Spleen (tissue), 11 donors: ENCODE measurements at regions not wholly inside any gene's neighbourhood (a gene's known extent, or its start where the extent isn't known, plus 50 kb on each side); places are given as distances from the start of the nearest gene placed in this dataset.

Experiments
- DNase-seq: peaks from one replicate; pipeline ENCODE4 v3.0.0-alpha.2; 2020
- H3K27ac ChIP-seq, 8 donors: fragments of 200-600 bp; sonication (generic) in 7 of 8; 1 replicate in 4 of 8; 2 replicates in 4 of 8; pipeline versions ENCODE4 v1.5.0 to v1.8.0; 2016 to 2021; ENCODE audit warnings: inconsistent platforms in 4 of 8, mild to moderate bottlenecking in 4 of 8, moderate library complexity in 1 of 8
- H3K27me3 ChIP-seq, 7 donors: fragments of 200-600 bp; sonication (generic) in 6 of 7; replicated peaks in 1 of 7; 1 replicate in 4 of 7; 2 replicates in 3 of 7; pipeline versions ENCODE4 v1.5.0 to v1.8.0; 2016 to 2021; ENCODE audit warnings: inconsistent platforms in 3 of 7, mild to moderate bottlenecking in 1 of 7
- H3K36me3 ChIP-seq, 6 donors: fragments of 200-600 bp; sonication (generic) in 5 of 6; 1 replicate in 4 of 6; 2 replicates in 2 of 6; pipeline versions ENCODE4 v1.5.0 to v1.8.0; 2016 to 2021; ENCODE audit warnings: inconsistent platforms in 2 of 6
- H3K4me1 ChIP-seq, 6 donors: fragments of 200-600 bp; sonication (generic) in 5 of 6; 1 replicate in 3 of 6; 2 replicates in 3 of 6; pipeline versions ENCODE4 v1.5.0 to v1.8.0; 2016 to 2021; ENCODE audit warnings: inconsistent platforms in 3 of 6
- H3K4me3 ChIP-seq, 8 donors: fragments of 200-600 bp; sonication (generic) in 7 of 8; 1 replicate in 4 of 8; 2 replicates in 4 of 8; pipeline versions ENCODE4 v1.5.0 to v1.8.0; 2016 to 2021; ENCODE audit warnings: inconsistent platforms in 4 of 8, mild to moderate bottlenecking in 4 of 8, moderate library complexity in 2 of 8
- H3K9me3 ChIP-seq, 8 donors: fragments of 200-600 bp; sonication (generic) in 7 of 8; 1 replicate in 4 of 8; 2 replicates in 4 of 8; pipeline versions ENCODE4 v1.5.0 to v1.8.0; 2016 to 2021; ENCODE audit warnings: inconsistent platforms in 4 of 8
- POLR2A ChIP-seq, 3 donors: fragments of 450-650 bp; IDR thresholded peaks; one replicate each; pipeline ENCODE4 v1.5.1; 2017; ENCODE audit warnings: antibody characterized with exemption in 3 of 3, mild to moderate bottlenecking in 1 of 3
- POLR2AphosphoS5 ChIP-seq, 3 donors: sonication (generic); formaldehyde crosslinking; IDR thresholded peaks; one replicate each; pipeline ENCODE4 v1.5.1; 2017; ENCODE audit warnings: antibody characterized with exemption in 3 of 3
- WGBS, 5 donors: extraction: QIAGEN DNeasy Blood & Tissue Kit in 3 of 5; methylation state at CpG; one replicate each; pipeline versions ENCODE4 v1.1.5 to v1.1.7; 2013 to 2018; 5-methylcytosine and 5-hydroxymethylcytosine counted together
- intact Hi-C: fragments of 100-400 bp; cut with DNase I; formaldehyde crosslinking; loops from one replicate; pipeline ENCODE4 v1.15.0; 2023; ENCODE audit warnings: low total_unique reads
- TF ChIP-seq, protein P1 (sequence below), 11 experiments: fragments of 200-600 bp in 7 of 11; fragments of 450-650 bp in 4 of 11; sonication (generic) in 4 of 11; IDR thresholded peaks in 8 of 11; conservative IDR thresholded peaks in 3 of 11; 1 replicate in 7 of 11; 2 replicates in 4 of 11; pipeline versions ENCODE4 v1.4.0 to v1.8.0; 2016 to 2021; ENCODE audit warnings: antibody characterized with exemption in 11 of 11, inconsistent platforms in 4 of 11, mild to moderate bottlenecking in 1 of 11
- donor health status: healthy with polysubstance abuse.
- donor health status: DM: no; HTN: no; CAD: no; lungs with moderate emphysema.
- donor health status: DM: no; HTN: no; CAD: no.
- donor health status: Bipolar disorder and iron deficiency.
- donor health status: healthy.
- donor health status: DM: no; HTN: no; CAD: no.
- donor health status: DM: yes; HTN: yes; CAD: no.

DNA sequence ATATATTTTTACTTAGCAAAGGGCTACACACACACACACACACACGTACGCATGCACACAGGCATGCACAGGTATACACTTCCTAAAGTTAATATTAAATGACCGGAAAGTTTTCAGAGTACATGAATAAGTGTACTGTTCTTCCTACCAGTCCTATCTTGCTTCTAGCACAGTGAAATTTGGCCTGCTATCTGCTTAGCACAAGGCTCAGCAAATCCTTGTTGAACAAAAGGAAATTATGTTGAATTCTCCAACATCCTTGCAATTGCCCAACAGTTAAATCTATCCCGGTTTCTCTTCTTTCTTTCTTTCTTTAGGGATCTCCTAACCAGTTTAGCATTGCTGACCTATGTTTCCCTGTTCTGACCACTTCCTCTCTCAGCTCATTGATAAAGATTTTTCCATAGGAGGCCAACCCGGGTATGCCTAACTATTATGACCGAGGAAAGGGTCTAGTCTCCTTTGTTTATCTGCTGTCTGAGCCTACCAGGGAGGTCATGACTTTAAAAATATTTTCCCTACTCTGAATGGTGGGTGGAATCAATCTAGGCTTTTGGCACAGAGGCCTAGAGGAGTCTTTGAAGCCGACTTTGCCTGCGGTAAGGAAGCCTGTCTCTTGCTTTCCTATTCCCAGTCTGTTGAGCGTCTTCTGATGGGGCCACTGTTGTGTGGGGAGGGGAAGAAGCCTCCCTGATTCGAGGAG lies 400.7 kb downstream of the HRH4 start:
- intact Hi-C loops = no loop called here
- Histone ChIP-seq H3K27me3 (no peaks in the 10 kb centered on the region), H3K27ac (no peak overlapping the region), H3K4me1 (no peaks in the 10 kb centered on the region), H3K4me3 (no peak overlapping the region), H3K36me3 (no peaks in the 10 kb centered on the region), H3K9me3 (no peaks in the 10 kb centered on the region)
- WGBS, 5 donors = 73 to 80% (median 76%) methylated on average over 10 of the region's 10 CpGs
- TF ChIP-seq, protein P1, sequence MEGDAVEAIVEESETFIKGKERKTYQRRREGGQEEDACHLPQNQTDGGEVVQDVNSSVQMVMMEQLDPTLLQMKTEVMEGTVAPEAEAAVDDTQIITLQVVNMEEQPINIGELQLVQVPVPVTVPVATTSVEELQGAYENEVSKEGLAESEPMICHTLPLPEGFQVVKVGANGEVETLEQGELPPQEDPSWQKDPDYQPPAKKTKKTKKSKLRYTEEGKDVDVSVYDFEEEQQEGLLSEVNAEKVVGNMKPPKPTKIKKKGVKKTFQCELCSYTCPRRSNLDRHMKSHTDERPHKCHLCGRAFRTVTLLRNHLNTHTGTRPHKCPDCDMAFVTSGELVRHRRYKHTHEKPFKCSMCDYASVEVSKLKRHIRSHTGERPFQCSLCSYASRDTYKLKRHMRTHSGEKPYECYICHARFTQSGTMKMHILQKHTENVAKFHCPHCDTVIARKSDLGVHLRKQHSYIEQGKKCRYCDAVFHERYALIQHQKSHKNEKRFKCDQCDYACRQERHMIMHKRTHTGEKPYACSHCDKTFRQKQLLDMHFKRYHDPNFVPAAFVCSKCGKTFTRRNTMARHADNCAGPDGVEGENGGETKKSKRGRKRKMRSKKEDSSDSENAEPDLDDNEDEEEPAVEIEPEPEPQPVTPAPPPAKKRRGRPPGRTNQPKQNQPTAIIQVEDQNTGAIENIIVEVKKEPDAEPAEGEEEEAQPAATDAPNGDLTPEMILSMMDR (IDR thresholded peaks at IDR 0.05 in 8 of 11, conservative IDR thresholded peaks at IDR 0.05 in 3 of 11) = no peak
- TF ChIP-seq POLR2A (IDR thresholded peaks at IDR 0.05) = no peak
- no peak for TF ChIP-seq POLR2AphosphoS5 (IDR thresholded peaks at IDR 0.05)
- DNase-seq = no peak

- Histone ChIP-seq H3K4me1 (no peaks in the 10 kb centered on the region), H3K36me3 (no peaks in the 10 kb centered on the region), H3K4me3 (no peak overlapping the region), H3K9me3 (no peaks in the 10 kb centered on the region), H3K27me3 (no peaks in the 10 kb centered on the region), H3K27ac (no peak overlapping the region)
- no peak for TF ChIP-seq POLR2A (IDR thresholded peaks at IDR 0.05)
- no peak for TF ChIP-seq POLR2AphosphoS5 (IDR thresholded peaks at IDR 0.05)
- TF ChIP-seq, protein P1 (IDR thresholded peaks at IDR 0.05 in 8 of 11, conservative IDR thresholded peaks at IDR 0.05 in 3 of 11) = no peak
- 80 to 91% (median 88%) methylated on average over 18 of the region's 18 CpGs for WGBS, 5 donors
- intact Hi-C loops = no loop called here
- no peak for DNase-seq
Observed at GRCh38 chr18:24862201-24862816, 401.9 kb downstream of the HRH4 start.

- H3K36me3 ChIP-seq = no peaks in the 10 kb centered on the region
- H3K4me1 ChIP-seq = no peaks in the 10 kb centered on the region
- TF ChIP-seq POLR2A (IDR thresholded peaks at IDR 0.05) = no peak
- H3K27ac ChIP-seq = no peak overlapping the region
- H3K27me3 ChIP-seq = no peaks in the 10 kb centered on the region
- no peak for DNase-seq
- intact Hi-C loops = no loop called here
- no peaks in the 10 kb centered on the region for H3K9me3 ChIP-seq
- WGBS, 5 donors = 80 to 91% (median 88%) methylated on average over 3 of the region's 3 CpGs
- H3K4me3 ChIP-seq = no peak overlapping the region
Observed at GRCh38 chr18:24868311-24868710, 407.9 kb downstream of the HRH4 start.

DNA sequence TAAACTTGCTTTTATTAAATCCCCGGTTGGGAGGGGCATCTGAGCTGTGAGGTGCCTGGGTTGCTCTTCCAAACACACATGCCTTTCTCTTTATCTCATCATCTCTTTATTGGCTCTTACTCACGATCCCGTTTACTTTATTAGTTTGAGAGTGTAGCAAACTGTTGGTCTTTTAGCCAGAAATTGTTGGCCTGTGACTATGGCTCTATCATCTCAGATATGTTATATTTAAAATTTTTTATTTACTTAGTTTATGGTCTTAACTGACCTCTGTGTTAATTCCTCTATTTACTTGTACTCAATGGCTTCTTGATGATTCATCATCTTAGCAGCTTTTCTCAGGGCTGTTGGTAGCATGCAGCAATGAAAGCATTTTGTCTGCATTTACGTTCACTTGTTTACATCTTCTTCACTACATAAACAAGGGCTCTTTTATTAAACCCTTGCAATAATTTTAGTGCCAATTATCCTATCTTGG lies 408.4 kb downstream of the HRH4 start:
- no peak overlapping the region for H3K27ac ChIP-seq
- no peaks in the 10 kb centered on the region for H3K27me3 ChIP-seq
- no peak for DNase-seq
- WGBS, 5 donors = 67 to 84% (median 79%) methylated on average over 4 of the region's 4 CpGs
- H3K4me3 ChIP-seq = no peak overlapping the region
- TF ChIP-seq POLR2A (IDR thresholded peaks at IDR 0.05) = no peak
- TF ChIP-seq, protein P1 (IDR thresholded peaks at IDR 0.05 in 8 of 11, conservative IDR thresholded peaks at IDR 0.05 in 3 of 11) = no peak
- no peak for TF ChIP-seq POLR2AphosphoS5 (IDR thresholded peaks at IDR 0.05)
- no peaks in the 10 kb centered on the region for H3K9me3 ChIP-seq
- H3K4me1 ChIP-seq = no peaks in the 10 kb centered on the region
- intact Hi-C loops = no loop called here
- no peaks in the 10 kb centered on the region for H3K36me3 ChIP-seq
